ENCODE measurements at regions not wholly inside any gene's neighbourhood (a gene's known extent, or its start where the extent isn't known, plus 50 kb on each side); places are given as distances from the start of the nearest gene placed in this dataset.

GRCh38 chr18:60601249-60601648, 228.7 kb upstream of the MC4R start:
- Histone ChIP-seq H3K27me3 (no peaks in the 10 kb centered on the region), H3K27ac (no peak overlapping the region), H3K4me3 (no peak overlapping the region), H3K4me1 (no peaks in the 10 kb centered on the region), H3K9me3 (no peaks in the 10 kb centered on the region), H3K36me3 (no peaks in the 10 kb centered on the region)
- intact Hi-C loops (cut with DNase I): no loop called here
- DNase-seq (ENCODE audit: extremely low spot score in 2 of 2): no peak
- TF ChIP-seq POLR2A (IDR thresholded peaks at IDR 0.05): no peak
- no peak for TF ChIP-seq POLR2AphosphoS5 (IDR thresholded peaks at IDR 0.05; ENCODE audit: insufficient read depth in 1 of 2, low read depth in 1 of 2)
- no peak for TF ChIP-seq CTCF (IDR thresholded peaks at IDR 0.05)

- no peaks in the 10 kb centered on the region for H3K36me3 ChIP-seq
- intact Hi-C loops (cut with DNase I): no loop called here
Measured at GRCh38 chr18:60623331-60623730, 250.8 kb upstream of the MC4R start.

GRCh38 chr18:60624207-60624606, 251.6 kb upstream of the MC4R start:
- Histone ChIP-seq H3K27ac (no peak overlapping the region), H3K9me3 (no peaks in the 10 kb centered on the region), H3K4me3 (no peak overlapping the region), H3K27me3 (no peaks in the 10 kb centered on the region), H3K4me1 (no peaks in the 10 kb centered on the region), H3K36me3 (no peaks in the 10 kb centered on the region)
- no peak for TF ChIP-seq POLR2A (IDR thresholded peaks at IDR 0.05)
- TF ChIP-seq POLR2AphosphoS5 (IDR thresholded peaks at IDR 0.05; ENCODE audit: insufficient read depth in 1 of 2, low read depth in 1 of 2): no peak
- no peak for TF ChIP-seq CTCF (IDR thresholded peaks at IDR 0.05)
- no peak for DNase-seq (ENCODE audit: extremely low spot score in 2 of 2)
- intact Hi-C loops (cut with DNase I): no loop called here

More at GRCh38 chr18:60623331-60623730, 250.8 kb upstream of the MC4R start:
- Histone ChIP-seq H3K27me3 (no peaks in the 10 kb centered on the region), H3K4me3 (no peak overlapping the region), H3K4me1 (no peaks in the 10 kb centered on the region), H3K27ac (no peak overlapping the region), H3K9me3 (no peaks in the 10 kb centered on the region)
- no peak for DNase-seq (ENCODE audit: extremely low spot score in 2 of 2)
- no peak for TF ChIP-seq POLR2A (IDR thresholded peaks at IDR 0.05)
- TF ChIP-seq POLR2AphosphoS5 (IDR thresholded peaks at IDR 0.05; ENCODE audit: insufficient read depth in 1 of 2, low read depth in 1 of 2): no peak
- TF ChIP-seq CTCF (IDR thresholded peaks at IDR 0.05): no peak

- Histone ChIP-seq H3K27ac (no peak overlapping the region), H3K27me3 (no peaks in the 10 kb centered on the region), H3K4me3 (no peak overlapping the region), H3K4me1 (no peaks in the 10 kb centered on the region), H3K36me3 (no peaks in the 10 kb centered on the region), H3K9me3 (no peaks in the 10 kb centered on the region)
- TF ChIP-seq POLR2A (IDR thresholded peaks at IDR 0.05) (no peak), CTCF (IDR thresholded peaks at IDR 0.05) (no peak), POLR2AphosphoS5 (IDR thresholded peaks at IDR 0.05; ENCODE audit: insufficient read depth in 1 of 2, low read depth in 1 of 2) (no peak)
- DNase-seq (ENCODE audit: extremely low spot score in 2 of 2): no peak
- intact Hi-C loops (cut with DNase I): no loop called here
Measured at GRCh38 chr18:60639836-60640235, 267.3 kb upstream of the MC4R start.

GRCh38 chr18:60643009-60643408, 270.4 kb upstream of the MC4R start:
- no peaks in the 10 kb centered on the region for H3K9me3 ChIP-seq
- no peak for TF ChIP-seq POLR2A (IDR thresholded peaks at IDR 0.05)
- no peaks in the 10 kb centered on the region for H3K36me3 ChIP-seq
- H3K27ac ChIP-seq: no peak overlapping the region
- no peak overlapping the region for H3K4me3 ChIP-seq
- no peaks in the 10 kb centered on the region for H3K4me1 ChIP-seq
- intact Hi-C loops (cut with DNase I): no loop called here
- H3K27me3 ChIP-seq: no peaks in the 10 kb centered on the region
- DNase-seq (ENCODE audit: extremely low spot score in 2 of 2): no peak

- H3K27me3 ChIP-seq: no peaks in the 10 kb centered on the region
- intact Hi-C loops (cut with DNase I): no loop called here
- no peak for DNase-seq (ENCODE audit: extremely low spot score in 2 of 2)
- H3K36me3 ChIP-seq: no peaks in the 10 kb centered on the region
- no peaks in the 10 kb centered on the region for H3K9me3 ChIP-seq
- H3K4me3 ChIP-seq: no peak overlapping the region
- H3K27ac ChIP-seq: no peak overlapping the region
- TF ChIP-seq POLR2AphosphoS5 (IDR thresholded peaks at IDR 0.05; ENCODE audit: insufficient read depth in 1 of 2, low read depth in 1 of 2): no peak
- TF ChIP-seq CTCF (IDR thresholded peaks at IDR 0.05): no peak
- TF ChIP-seq POLR2A (IDR thresholded peaks at IDR 0.05): no peak
- H3K4me1 ChIP-seq: no peaks in the 10 kb centered on the region
Measured at GRCh38 chr18:60646725-60647124, 274.1 kb upstream of the MC4R start.
